ENCODE measurements at regions not wholly inside any gene's neighbourhood (a gene's known extent, or its start where the extent isn't known, plus 50 kb on each side); places are given as distances from the start of the nearest gene placed in this dataset.

- ATAC-seq (ENCODE audit: insufficient number of reproducible peaks, low FRiP score, low read depth) (no peak), DNase-seq (ENCODE audit: low spot score) (no peak)
- Histone ChIP-seq H3K36me3 (no peaks in the 10 kb centered on the region), H3K9me3 (peaks cover 5% of the 10 kb centered on the region), H3K27ac (no peak overlapping the region), H3K4me1 (ENCODE audit: control insufficient read depth in 1 of 2, low read depth in 2 of 2) (peaks cover 0 to 7% of the 10 kb centered on the region in 2 donors), H3K4me3 (no peak overlapping the region), H3K27me3 (replicated peaks; ENCODE audit: insufficient read depth) (no peaks in the 10 kb centered on the region)
- TF ChIP-seq, protein P1, sequence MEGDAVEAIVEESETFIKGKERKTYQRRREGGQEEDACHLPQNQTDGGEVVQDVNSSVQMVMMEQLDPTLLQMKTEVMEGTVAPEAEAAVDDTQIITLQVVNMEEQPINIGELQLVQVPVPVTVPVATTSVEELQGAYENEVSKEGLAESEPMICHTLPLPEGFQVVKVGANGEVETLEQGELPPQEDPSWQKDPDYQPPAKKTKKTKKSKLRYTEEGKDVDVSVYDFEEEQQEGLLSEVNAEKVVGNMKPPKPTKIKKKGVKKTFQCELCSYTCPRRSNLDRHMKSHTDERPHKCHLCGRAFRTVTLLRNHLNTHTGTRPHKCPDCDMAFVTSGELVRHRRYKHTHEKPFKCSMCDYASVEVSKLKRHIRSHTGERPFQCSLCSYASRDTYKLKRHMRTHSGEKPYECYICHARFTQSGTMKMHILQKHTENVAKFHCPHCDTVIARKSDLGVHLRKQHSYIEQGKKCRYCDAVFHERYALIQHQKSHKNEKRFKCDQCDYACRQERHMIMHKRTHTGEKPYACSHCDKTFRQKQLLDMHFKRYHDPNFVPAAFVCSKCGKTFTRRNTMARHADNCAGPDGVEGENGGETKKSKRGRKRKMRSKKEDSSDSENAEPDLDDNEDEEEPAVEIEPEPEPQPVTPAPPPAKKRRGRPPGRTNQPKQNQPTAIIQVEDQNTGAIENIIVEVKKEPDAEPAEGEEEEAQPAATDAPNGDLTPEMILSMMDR (IDR thresholded peaks at IDR 0.05), result no peak
Measured at GRCh38 chr2:19416083-19416482, 57.7 kb upstream of the OSR1 start.

DNA sequence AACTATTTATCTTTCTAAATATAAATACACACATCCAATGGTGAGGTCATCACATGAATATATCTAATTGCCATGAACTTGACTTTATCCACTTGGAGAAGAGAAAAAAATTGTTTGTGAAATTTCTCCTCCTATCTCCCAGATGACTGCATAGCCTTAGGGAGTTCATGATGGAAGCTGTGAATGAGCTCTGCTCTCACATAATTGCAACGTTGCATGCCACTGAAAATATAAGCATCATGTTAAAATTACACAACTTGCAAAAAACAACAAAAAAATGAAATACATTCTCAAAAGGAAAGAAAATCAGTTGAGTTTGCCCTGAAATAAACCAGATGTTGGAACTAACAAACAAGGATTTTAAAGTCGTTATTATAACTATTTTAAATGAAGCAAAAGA lies 50.6 kb upstream of the OSR1 start:
- Histone ChIP-seq H3K27me3 (replicated peaks; ENCODE audit: insufficient read depth) (no peaks in the 10 kb centered on the region), H3K4me3 (no peak overlapping the region), H3K9me3 (peaks cover 5% of the 10 kb centered on the region), H3K4me1 (ENCODE audit: control insufficient read depth in 1 of 2, low read depth in 2 of 2) (no peaks in the 10 kb centered on the region), H3K36me3 (no peaks in the 10 kb centered on the region), H3K27ac (no peak overlapping the region)
- DNase-seq (ENCODE audit: low spot score) (no peak), ATAC-seq (ENCODE audit: insufficient number of reproducible peaks, low FRiP score, low read depth) (no peak)
- TF ChIP-seq, protein P1 (IDR thresholded peaks at IDR 0.05), result no peak

DNA sequence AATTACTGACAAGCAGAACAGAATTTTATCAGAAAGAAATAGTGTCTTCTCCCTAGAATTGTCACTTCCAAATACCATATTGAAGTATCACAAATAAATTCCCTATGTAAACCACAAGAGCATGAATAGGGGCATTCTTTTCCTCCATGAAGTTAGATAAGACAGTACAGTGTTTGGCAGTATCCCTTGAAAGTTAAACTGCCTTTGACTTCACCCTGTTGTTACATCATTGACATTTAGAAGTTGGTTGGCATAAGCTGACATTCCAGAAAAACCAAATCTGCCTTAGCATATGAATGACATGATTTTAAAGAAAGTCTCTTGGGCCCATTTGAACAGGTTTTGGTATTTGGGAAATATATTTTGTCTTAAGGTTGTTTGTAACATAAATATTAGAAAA lies 50.2 kb upstream of the OSR1 start:
- TF ChIP-seq, protein P1 (IDR thresholded peaks at IDR 0.05), result no peak
- ATAC-seq (ENCODE audit: insufficient number of reproducible peaks, low FRiP score, low read depth) (no peak), DNase-seq (ENCODE audit: low spot score) (no peak)
- no peaks in the 10 kb centered on the region for H3K27me3 ChIP-seq (replicated peaks; ENCODE audit: insufficient read depth)
- H3K4me1 ChIP-seq (ENCODE audit: control insufficient read depth in 1 of 2, low read depth in 2 of 2), result no peaks in the 10 kb centered on the region
- H3K36me3 ChIP-seq, result no peaks in the 10 kb centered on the region
- no peak overlapping the region for H3K27ac ChIP-seq
- peaks cover 5% of the 10 kb centered on the region for H3K9me3 ChIP-seq
- H3K4me3 ChIP-seq, result no peak overlapping the region

All from thoracic aorta (tissue), 2 donors.